ENCODE measurements at regions not wholly inside any gene's neighbourhood (a gene's known extent, or its start where the extent isn't known, plus 50 kb on each side); places are given as distances from the start of the nearest gene placed in this dataset.

GRCh38 chr5:133691448-133691847 is 79.1 kb upstream of the FSTL4 start:
- Histone ChIP-seq H3K27ac (no peak overlapping the region), H3K4me1 (no peaks in the 10 kb centered on the region), H3K4me3 (no peak overlapping the region), H3K27me3 (no peaks in the 10 kb centered on the region), H3K9me3 (no peaks in the 10 kb centered on the region), H3K36me3 (ENCODE audit: low read depth, missing control alignments) (no peaks in the 10 kb centered on the region)
- WGBS, 2 donors: 79 to 87% methylated on average over 3 of the region's 3 CpGs
- intact Hi-C loops (cut with DNase I; ENCODE audit: low total_unique reads): no loop called here
- no peak for TF ChIP-seq CTCF (IDR thresholded peaks at IDR 0.05)
- TF ChIP-seq POLR2A (IDR thresholded peaks at IDR 0.05): no peak
- DNase-seq: no peak

DNA sequence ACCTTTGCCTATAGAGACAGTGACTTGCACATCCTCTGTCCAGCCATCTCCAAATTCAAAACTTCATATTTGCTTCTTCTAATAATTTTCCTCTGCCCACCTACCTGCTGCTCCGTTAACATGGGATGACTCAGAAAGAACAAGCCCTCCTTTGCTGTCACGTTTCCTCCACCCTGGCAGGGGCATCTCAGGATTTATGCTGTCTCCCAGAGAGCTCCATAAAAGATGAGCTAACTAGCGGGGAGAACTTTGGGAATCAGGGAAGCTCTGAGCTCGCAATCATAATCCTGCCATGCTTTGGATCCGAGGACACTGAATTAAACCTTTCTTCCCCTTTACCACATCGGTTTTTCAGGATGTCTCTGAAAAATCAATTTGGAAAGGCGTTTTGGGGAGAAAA is 78.4 kb upstream of the FSTL4 start:
- Histone ChIP-seq H3K4me1 (no peaks in the 10 kb centered on the region), H3K9me3 (no peaks in the 10 kb centered on the region), H3K36me3 (ENCODE audit: low read depth, missing control alignments) (no peaks in the 10 kb centered on the region), H3K27ac (no peak overlapping the region), H3K27me3 (no peaks in the 10 kb centered on the region), H3K4me3 (no peak overlapping the region)
- no peak for DNase-seq
- 74 to 75% methylated on average over 7 of the region's 7 CpGs for WGBS, 2 donors
- no peak for TF ChIP-seq CTCF (IDR thresholded peaks at IDR 0.05)
- no peak for TF ChIP-seq POLR2A (IDR thresholded peaks at IDR 0.05)
- intact Hi-C loops (cut with DNase I; ENCODE audit: low total_unique reads): no loop called here

DNA sequence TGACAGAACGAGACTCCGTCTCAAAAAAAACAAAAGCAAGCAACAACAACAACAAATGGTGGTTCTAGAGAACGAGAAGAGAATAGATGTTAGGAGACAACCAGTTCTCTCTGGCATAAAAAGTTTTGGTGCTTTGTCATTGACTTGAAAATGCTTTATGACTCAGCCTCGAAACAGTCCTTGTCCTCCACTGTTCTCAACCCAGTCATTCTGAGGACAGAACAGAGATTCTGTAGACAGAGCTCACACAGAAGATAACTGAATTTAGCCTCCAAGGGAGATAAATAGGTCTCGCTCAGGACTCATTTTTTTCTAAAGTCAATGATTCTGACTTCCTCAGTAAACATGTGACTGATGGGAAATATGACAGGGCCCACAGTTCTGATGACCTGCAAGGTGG is 76.0 kb upstream of the FSTL4 start:
- H3K27me3 ChIP-seq: no peaks in the 10 kb centered on the region
- intact Hi-C loops (cut with DNase I; ENCODE audit: low total_unique reads): no loop called here
- H3K4me1 ChIP-seq: no peaks in the 10 kb centered on the region
- H3K36me3 ChIP-seq (ENCODE audit: low read depth, missing control alignments): no peaks in the 10 kb centered on the region
- no peak for DNase-seq
- no peak overlapping the region for H3K4me3 ChIP-seq
- WGBS, 2 donors: 83 to 86% methylated on average over 5 of the region's 5 CpGs
- no peak overlapping the region for H3K27ac ChIP-seq
- no peaks in the 10 kb centered on the region for H3K9me3 ChIP-seq
- TF ChIP-seq POLR2A (IDR thresholded peaks at IDR 0.05): no peak
- TF ChIP-seq CTCF (IDR thresholded peaks at IDR 0.05): no peak

DNA sequence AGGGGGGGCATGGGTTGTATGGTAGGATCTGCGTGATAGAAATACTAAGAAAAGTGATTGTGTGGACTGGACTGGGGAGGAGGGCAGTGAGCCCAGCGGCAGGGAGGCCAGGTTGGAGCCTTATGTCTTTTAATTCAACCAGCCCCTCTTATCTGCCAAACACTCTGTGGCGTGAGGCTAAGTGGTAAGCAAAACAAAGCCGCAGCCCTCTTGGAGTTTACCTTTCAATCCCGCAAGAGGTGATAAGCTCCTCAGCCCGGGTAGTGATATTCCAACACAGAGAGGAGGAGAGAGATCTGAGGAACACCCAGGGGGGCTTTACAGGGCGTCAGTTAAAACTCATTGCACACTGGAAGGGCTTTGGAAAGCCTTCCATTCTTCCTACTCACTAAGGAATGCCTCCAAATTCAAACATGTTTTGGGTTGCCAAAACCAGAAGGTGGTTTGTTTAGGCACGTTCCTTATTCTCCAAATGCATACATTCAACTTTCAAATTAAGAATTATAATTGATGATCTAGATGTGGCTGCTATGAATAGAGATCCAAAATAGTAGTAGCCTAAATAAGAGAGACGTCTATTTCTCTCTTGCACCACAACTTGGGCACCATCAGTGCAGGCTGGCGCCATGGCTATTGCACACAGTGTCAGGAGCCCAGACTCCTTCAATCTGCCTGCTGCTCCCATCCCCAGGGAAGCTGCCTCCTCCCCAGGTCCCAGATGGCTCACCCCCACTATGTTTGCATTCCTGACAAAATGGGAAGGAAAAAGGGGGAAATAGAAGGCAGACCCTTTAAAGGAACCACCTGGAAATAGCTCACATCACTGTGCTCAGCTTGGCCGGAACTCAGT is 75.1 kb upstream of the FSTL4 start:
- no peak for DNase-seq
- Histone ChIP-seq H3K4me1 (no peaks in the 10 kb centered on the region), H3K9me3 (no peaks in the 10 kb centered on the region), H3K27me3 (no peaks in the 10 kb centered on the region), H3K4me3 (no peak overlapping the region), H3K27ac (no peak overlapping the region), H3K36me3 (ENCODE audit: low read depth, missing control alignments) (no peaks in the 10 kb centered on the region)
- TF ChIP-seq POLR2A (IDR thresholded peaks at IDR 0.05): no peak
- no peak for TF ChIP-seq CTCF (IDR thresholded peaks at IDR 0.05)
- WGBS, 2 donors: 72 to 73% methylated on average over 11 of the region's 11 CpGs
- intact Hi-C loops (cut with DNase I; ENCODE audit: low total_unique reads): no loop called here

DNA sequence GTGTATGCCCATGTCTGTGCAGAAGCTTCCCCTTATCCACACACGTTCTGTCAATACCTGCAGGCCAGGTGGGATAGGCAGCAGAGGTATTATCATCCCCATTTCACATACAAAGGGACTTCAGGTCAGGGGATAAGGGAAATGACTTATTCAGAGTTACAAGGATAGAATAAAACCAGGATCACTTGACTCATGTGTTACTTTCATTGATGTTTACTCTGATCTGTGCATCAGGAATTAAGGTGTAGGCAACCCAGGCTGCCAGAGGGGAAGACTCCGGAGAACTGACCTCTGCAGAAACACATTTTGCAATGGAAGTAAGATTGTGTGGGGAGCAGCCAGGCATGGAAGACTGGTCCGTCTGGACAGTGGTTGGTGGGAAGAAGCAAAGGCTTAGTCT is 74.2 kb upstream of the FSTL4 start:
- Histone ChIP-seq H3K27ac (no peak overlapping the region), H3K9me3 (no peaks in the 10 kb centered on the region), H3K4me1 (no peaks in the 10 kb centered on the region), H3K4me3 (no peak overlapping the region), H3K36me3 (ENCODE audit: low read depth, missing control alignments) (no peaks in the 10 kb centered on the region), H3K27me3 (no peaks in the 10 kb centered on the region)
- intact Hi-C loops (cut with DNase I; ENCODE audit: low total_unique reads): no loop called here
- 74 to 75% methylated on average over 3 of the region's 3 CpGs for WGBS, 2 donors
- TF ChIP-seq POLR2A (IDR thresholded peaks at IDR 0.05): no peak
- no peak for DNase-seq

Measured in testis (tissue), 2 donors.